Nephron (organoid): ENCODE measurements at regions not wholly inside any gene's neighbourhood (a gene's known extent, or its start where the extent isn't known, plus 50 kb on each side); places are given as distances from the start of the nearest gene placed in this dataset.
"Not testable (repeated sequence)": the region's sequence is repeated elsewhere in the genome, so short reads cannot be mapped to it uniquely, and the experiment has no call there.

Experiments
- H3K27ac Mint-ChIP-seq, 3 experiments: 2 replicates each; pipeline ENCODE4 v1.8.0; 2020; ENCODE audit warnings: mixed read lengths in 3 of 3, mild to moderate bottlenecking in 2 of 3, moderate library complexity in 1 of 3
- H3K27me3 Mint-ChIP-seq: 2 replicates; pipeline ENCODE4 v1.8.0; 2021; ENCODE audit warnings: low read depth, mild to moderate bottlenecking, moderate library complexity, mixed read lengths
- H3K36me3 Mint-ChIP-seq: 2 replicates; pipeline ENCODE4 v1.8.0; 2020; ENCODE audit warnings: low read depth, mixed read lengths
- H3K4me1 Mint-ChIP-seq: 2 replicates; pipeline ENCODE4 v1.8.0; 2020; ENCODE audit warnings: mixed read lengths
- H3K4me3 Mint-ChIP-seq, 3 experiments: 2 replicates each; pipeline ENCODE4 v1.8.0; 2020; ENCODE audit warnings: mild to moderate bottlenecking in 3 of 3, mixed read lengths in 3 of 3, moderate library complexity in 2 of 3
- H3K9me3 Mint-ChIP-seq: 2 replicates; pipeline ENCODE4 v1.8.0; 2020; ENCODE audit warnings: mixed read lengths
- TF ChIP-seq, protein P1 (sequence below), 3 experiments: fragments of 200-600 bp; sonication (generic); IDR thresholded peaks; one replicate each; pipeline ENCODE4 v1.5.0; 2021; ENCODE audit warnings: antibody characterized with exemption in 3 of 3; ENCODE audit not compliant: unreplicated experiment in 3 of 3

DNA sequence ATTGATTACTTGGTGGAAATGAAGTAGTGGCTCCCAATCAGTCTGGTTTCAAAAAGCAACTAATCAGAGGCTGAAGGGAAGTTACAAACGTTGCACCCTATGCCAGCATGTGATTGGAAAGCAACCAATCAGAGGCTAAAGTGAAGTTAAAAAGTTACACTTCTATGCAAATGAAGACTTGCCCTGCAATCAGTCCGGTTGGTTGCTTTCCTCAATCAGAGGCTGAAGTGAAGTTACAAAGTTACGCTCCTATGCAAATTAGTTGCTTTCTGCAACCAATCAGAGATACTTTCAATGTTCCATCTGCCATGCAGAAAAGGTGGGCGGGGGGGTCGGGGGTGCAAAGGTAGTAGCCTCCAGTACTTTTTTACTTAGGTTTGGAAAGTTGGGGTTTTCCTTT, 1077.1 kb downstream of the TYW1 start:
- Mint-ChIP-seq H3K27me3 (peaks cover 22% of the 10 kb centered on the region), H3K27ac (no peak overlapping the region), H3K4me1 (no peaks in the 10 kb centered on the region), H3K4me3 (no peak overlapping the region), H3K36me3 (no peaks in the 10 kb centered on the region), H3K9me3 (peaks cover 7% of the 10 kb centered on the region)
- TF ChIP-seq, protein P1, sequence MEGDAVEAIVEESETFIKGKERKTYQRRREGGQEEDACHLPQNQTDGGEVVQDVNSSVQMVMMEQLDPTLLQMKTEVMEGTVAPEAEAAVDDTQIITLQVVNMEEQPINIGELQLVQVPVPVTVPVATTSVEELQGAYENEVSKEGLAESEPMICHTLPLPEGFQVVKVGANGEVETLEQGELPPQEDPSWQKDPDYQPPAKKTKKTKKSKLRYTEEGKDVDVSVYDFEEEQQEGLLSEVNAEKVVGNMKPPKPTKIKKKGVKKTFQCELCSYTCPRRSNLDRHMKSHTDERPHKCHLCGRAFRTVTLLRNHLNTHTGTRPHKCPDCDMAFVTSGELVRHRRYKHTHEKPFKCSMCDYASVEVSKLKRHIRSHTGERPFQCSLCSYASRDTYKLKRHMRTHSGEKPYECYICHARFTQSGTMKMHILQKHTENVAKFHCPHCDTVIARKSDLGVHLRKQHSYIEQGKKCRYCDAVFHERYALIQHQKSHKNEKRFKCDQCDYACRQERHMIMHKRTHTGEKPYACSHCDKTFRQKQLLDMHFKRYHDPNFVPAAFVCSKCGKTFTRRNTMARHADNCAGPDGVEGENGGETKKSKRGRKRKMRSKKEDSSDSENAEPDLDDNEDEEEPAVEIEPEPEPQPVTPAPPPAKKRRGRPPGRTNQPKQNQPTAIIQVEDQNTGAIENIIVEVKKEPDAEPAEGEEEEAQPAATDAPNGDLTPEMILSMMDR (IDR thresholded peaks at IDR 0.05; ENCODE audit: unreplicated experiment in 3 of 3), result no peak

DNA sequence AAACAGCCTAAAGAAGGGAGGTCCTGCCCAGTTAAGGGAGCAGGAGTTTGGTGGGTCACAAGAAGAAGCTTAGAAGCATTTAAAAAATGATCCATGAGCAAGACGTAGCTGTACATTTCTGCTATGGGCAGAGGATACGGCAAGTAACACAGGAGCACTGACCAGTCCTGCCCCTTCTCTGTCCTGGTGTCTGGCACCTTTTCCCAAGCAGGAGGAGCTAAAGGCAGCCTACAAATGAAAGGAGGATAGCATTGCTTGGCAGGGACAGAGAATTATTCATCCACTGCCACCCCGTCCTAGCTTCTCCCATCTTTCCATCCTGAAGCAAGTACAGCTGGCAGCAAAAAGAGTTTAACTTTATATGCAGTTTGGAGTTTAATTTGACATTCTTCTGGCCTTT, 1077.6 kb downstream of the TYW1 start:
- Mint-ChIP-seq H3K36me3 (no peaks in the 10 kb centered on the region), H3K27me3 (peaks cover 26% of the 10 kb centered on the region), H3K4me3 (no peak overlapping the region), H3K27ac (no peak overlapping the region), H3K9me3 (peaks cover 10% of the 10 kb centered on the region), H3K4me1 (no peaks in the 10 kb centered on the region)
- TF ChIP-seq, protein P1 (IDR thresholded peaks at IDR 0.05; ENCODE audit: unreplicated experiment in 3 of 3), result no peak

DNA sequence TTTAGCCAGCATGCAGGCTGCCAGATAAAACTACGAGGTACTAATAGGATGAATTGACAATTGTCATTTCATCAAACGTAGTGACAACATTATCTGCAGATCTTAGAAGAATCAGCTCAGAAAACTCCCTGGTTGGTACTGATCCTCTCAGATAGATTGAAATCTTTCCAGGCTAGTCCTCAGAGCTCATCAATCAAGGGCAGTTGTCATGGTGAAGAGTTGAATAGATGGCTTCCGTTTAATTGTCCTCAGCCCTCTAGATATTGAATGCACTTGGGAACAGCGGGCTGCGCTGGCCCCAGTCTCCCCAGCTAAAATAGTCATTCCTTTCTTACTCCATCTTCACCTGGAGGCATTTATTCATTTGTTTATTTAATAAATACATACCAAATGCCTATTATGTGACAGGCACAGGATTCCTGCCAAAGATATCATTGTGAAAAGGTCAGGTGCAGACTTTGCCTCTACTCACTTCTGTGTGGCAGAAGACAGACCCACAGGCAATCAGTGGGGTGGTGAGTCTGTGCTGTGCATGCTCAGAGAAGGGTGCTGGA, 1081.6 kb downstream of the TYW1 start:
- no peaks in the 10 kb centered on the region for H3K4me1 Mint-ChIP-seq
- H3K27me3 Mint-ChIP-seq, result peaks cover 19% of the 10 kb centered on the region
- TF ChIP-seq, protein P1 (IDR thresholded peaks at IDR 0.05; ENCODE audit: unreplicated experiment in 3 of 3), result no peak
- H3K9me3 Mint-ChIP-seq, result peaks cover 22% of the 10 kb centered on the region
- H3K4me3 Mint-ChIP-seq, result no peak overlapping the region
- H3K27ac Mint-ChIP-seq, result no peak overlapping the region
- H3K36me3 Mint-ChIP-seq, result peaks cover 3% of the 10 kb centered on the region

DNA sequence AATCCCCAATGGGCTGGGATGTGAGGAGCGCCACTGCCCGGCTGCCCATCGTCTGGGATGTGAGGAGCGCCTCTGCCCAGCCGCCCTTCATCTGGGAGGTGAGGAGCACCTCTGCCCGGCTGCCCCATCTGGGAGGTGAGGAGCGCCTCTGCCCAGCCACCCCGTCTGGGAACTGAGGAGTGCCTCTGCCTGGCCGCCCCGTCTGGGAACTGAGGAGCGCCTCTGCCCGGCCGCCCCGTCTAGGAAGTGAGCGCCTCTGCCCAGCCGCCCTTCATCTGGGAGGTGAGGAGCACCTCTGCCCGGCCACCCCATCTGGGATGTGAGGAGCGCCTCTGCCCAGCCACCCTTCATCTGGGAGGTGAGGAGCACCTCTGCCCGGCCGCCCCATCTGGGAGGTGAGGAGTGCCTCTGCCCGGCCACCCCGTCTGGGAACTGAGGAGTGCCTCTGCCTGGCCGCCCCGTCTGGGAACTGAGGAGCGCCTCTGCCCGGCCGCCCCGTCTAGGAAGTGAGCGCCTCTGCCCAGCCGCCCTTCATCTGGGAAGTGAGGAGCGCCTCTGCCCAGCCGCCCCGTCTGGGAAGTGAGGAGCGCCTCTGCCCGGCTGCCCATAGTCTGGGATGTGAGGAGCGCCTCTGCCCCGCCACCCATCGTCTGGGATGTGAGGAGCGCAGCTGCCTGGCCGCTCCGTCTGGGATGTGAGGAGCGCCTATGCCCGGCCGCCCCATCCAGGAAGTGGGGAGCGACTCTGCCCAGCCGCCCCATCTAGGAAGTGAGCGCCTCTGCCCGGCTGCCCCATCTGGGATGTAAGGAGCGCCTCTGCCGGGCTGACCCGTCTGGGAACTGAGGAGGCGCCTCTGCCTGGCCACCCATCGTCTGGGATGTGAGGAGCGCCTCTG, 1085.7 kb downstream of the TYW1 start:
- H3K4me3 Mint-ChIP-seq, H3K36me3 Mint-ChIP-seq, H3K4me1 Mint-ChIP-seq, H3K27ac Mint-ChIP-seq: not testable (repeated sequence)
- peaks cover 21% of the 10 kb centered on the region for H3K27me3 Mint-ChIP-seq
- H3K9me3 Mint-ChIP-seq, result peaks cover 37% of the 10 kb centered on the region

DNA sequence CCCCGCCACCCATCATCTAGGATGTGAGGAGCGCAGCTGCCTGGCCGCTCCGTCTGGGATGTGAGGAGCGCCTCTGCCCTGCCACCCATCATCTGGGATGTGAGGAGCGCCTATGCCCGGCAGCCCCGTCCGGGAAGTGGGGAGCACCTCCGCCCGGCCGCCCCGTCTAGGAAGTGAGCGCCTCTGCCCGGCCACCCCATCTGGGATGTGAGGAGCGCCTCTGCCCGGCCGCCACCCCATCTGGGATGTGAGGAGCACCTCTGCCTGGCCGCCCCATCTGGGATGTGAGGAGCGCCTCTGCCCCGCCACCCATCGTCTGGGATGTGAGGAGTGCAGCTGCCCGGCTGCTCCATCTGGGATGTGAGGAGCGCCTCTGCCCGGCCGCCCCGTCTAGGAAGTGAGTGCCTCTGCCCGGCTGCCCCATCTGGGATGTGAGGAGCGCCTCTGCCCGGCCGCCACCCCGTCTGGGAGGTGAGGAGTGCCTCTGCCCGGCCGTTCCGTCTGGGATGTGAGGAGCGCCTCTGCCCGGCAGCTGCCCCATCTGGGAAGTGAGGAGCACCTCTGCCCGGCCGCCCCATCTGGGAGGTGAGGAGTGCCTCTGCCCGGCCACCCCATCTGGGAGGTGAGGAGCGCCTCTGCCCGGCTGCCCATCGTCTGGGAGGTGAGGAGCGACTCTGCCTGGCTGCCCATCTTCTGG, 1086.5 kb downstream of the TYW1 start:
- H3K36me3 Mint-ChIP-seq, H3K4me3 Mint-ChIP-seq, H3K4me1 Mint-ChIP-seq, H3K27ac Mint-ChIP-seq: not testable (repeated sequence)
- Mint-ChIP-seq H3K27me3 (peaks cover 21% of the 10 kb centered on the region), H3K9me3 (peaks cover 38% of the 10 kb centered on the region)

DNA sequence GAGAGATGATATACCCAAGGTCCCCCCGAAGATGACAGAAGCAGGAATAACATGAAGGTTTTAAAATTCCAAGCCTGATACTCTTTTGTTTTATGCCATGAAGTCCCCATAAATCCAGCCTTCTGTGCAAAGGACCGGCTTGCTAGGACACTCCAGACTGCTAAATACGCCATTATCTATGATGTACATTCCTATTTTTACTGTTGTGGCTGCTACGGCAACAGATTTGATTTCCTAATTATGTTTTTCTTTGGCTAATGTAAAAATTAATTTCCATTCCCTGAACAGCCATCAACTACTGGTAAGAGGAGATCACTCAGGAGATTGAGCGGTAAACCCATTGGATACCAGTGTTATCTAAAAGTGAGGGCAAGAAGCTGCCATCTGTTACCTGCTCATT, 1090.8 kb downstream of the TYW1 start:
- Mint-ChIP-seq H3K36me3 (peaks cover 3% of the 10 kb centered on the region), H3K27ac (no peak overlapping the region), H3K4me3 (no peak overlapping the region), H3K4me1 (no peaks in the 10 kb centered on the region), H3K9me3 (peaks cover 28% of the 10 kb centered on the region), H3K27me3 (peaks cover 21% of the 10 kb centered on the region)
- TF ChIP-seq, protein P1 (IDR thresholded peaks at IDR 0.05; ENCODE audit: unreplicated experiment in 3 of 3), result no peak
